GM12878 (cell line): ENCODE measurements at regions not wholly inside any gene's neighbourhood (a gene's known extent, or its start where the extent isn't known, plus 50 kb on each side); places are given as distances from the start of the nearest gene placed in this dataset.

ENCODE experiments used
- ATAC-seq: fragments of 200-7000 bp; cut with Tn5 transposase; 3 replicates; pipeline ENCODE4 v1.9.1; 2020; ENCODE audit warnings: mild to moderate bottlenecking, moderate library complexity
- BruUV-seq: library from RNA; stranded (reverse); fragments of 400-500 nt; replicated peaks from 2 replicates; lab custom pipeline; 2021; lab: Mats Ljungman, UMichigan
- CTCF ChIA-PET: fragments of 300-600 bp; sonication (Branson Sonifier 250); formaldehyde crosslinking; extraction: SDS; loops from one replicate; lab custom pipeline; 2021; ENCODE audit warnings: inconsistent platforms; lab: Yijun Ruan, JAX
- POLR2A ChIA-PET: fragments of 350-600 bp; formaldehyde crosslinking; extraction: SDS; loops from one replicate; lab custom pipeline; 2021; ENCODE audit warnings: inconsistent platforms; lab: Charles Lee
- RAD21 ChIA-PET: fragments of 300-600 bp; sonication (Branson Sonifier 250); formaldehyde crosslinking; loops from one replicate; lab custom pipeline; 2023; ENCODE audit warnings: antibody characterized with exemption; ENCODE audit not compliant: unreplicated experiment; lab: Charles Lee
- SMC1A ChIA-PET: fragments of 300-600 bp; sonication (Branson Sonifier 250); formaldehyde crosslinking; loops from one replicate; lab custom pipeline; 2023; ENCODE audit not compliant: unreplicated experiment, uncharacterized antibody; lab: Charles Lee
- DNase-seq: peaks from one replicate; pipeline ENCODE4 v3.0.0-alpha.2; 2011; ENCODE audit warnings: low read depth, low spot score
- FAIRE-seq: peaks from 3 replicates; lab custom pipeline; 2011; peaks lifted over from hg19 to GRCh38; lab: Jason Lieb, UNC
- H2AFZ ChIP-seq: 2 replicates; pipeline ENCODE4 v1.6.0; 2011; ENCODE audit warnings: low read depth, low read length, control low read depth; ENCODE audit not compliant: control insufficient read depth
- H3K27ac ChIP-seq: 2 replicates; pipeline ENCODE4 v1.5.1; 2011; ENCODE audit warnings: control low read depth; ENCODE audit not compliant: control insufficient read depth, insufficient read depth
- H3K27me3 ChIP-seq, 2 experiments: replicated peaks in 1 of 2; 2 replicates each; pipeline versions ENCODE4 v1.6.0 to v1.6.1; 2011; ENCODE audit warnings: low read length in 1 of 2; ENCODE audit not compliant: control insufficient read depth in 2 of 2, insufficient read depth in 2 of 2
- H3K36me3 ChIP-seq, 2 experiments: 2 replicates each; pipeline ENCODE4 v1.5.1; 2011; ENCODE audit warnings: low read length in 1 of 2; ENCODE audit not compliant: control insufficient read depth in 2 of 2, insufficient read depth in 2 of 2
- H3K4me1 ChIP-seq: 2 replicates; pipeline ENCODE4 v1.6.1; 2011; ENCODE audit warnings: mild to moderate bottlenecking, low read length, moderate library complexity, mixed read lengths; ENCODE audit not compliant: control insufficient read depth, insufficient read depth
- H3K4me2 ChIP-seq: 2 replicates; pipeline ENCODE4 v1.6.0; 2011; ENCODE audit warnings: control low read depth; ENCODE audit not compliant: control insufficient read depth, insufficient read depth
- H3K4me3 ChIP-seq: fragments of 200-600 bp; sonication (generic); 2 replicates; pipeline ENCODE4 v1.5.1; 2016
- H3K79me2 ChIP-seq: 2 replicates; pipeline ENCODE4 v1.6.0; 2011; ENCODE audit warnings: low read length; ENCODE audit not compliant: control insufficient read depth, insufficient read depth
- H3K9ac ChIP-seq: 2 replicates; pipeline ENCODE4 v1.8.0; 2011; ENCODE audit warnings: low read length, control low read depth, mixed read lengths; ENCODE audit not compliant: control insufficient read depth, insufficient read depth
- H3K9me3 ChIP-seq: replicated peaks from 3 replicates; pipeline ENCODE4 v1.5.1; 2011; ENCODE audit warnings: mild to moderate bottlenecking, low read length; ENCODE audit not compliant: control insufficient read depth, insufficient read depth
- H4K20me1 ChIP-seq: 2 replicates; pipeline ENCODE4 v1.6.0; 2011; ENCODE audit not compliant: control insufficient read depth, insufficient read depth
- BHLHE40 ChIP-seq, 2 experiments: fragments of 450-650 bp in 1 of 2; IDR thresholded peaks; 2 replicates each; pipeline ENCODE4 v1.6.1; 2011 to 2017; ENCODE audit warnings: low read depth in 2 of 2, borderline replicate concordance in 1 of 2, improper control_type of control experiment in 1 of 2, low read length in 1 of 2, mild to moderate bottlenecking in 1 of 2
- BMI1 ChIP-seq: fragments of 450-650 bp; IDR thresholded peaks from 2 replicates; pipeline ENCODE4 v1.6.1; 2016; ENCODE audit warnings: mild to moderate bottlenecking, moderate library complexity, borderline replicate concordance
- CBX5 ChIP-seq: sonication (generic); IDR thresholded peaks from 2 replicates; pipeline ENCODE4 v1.6.1; 2016; ENCODE audit warnings: low read depth, moderate library complexity, mild to moderate bottlenecking, inconsistent platforms
- ESRRA ChIP-seq: IDR thresholded peaks from 2 replicates; pipeline ENCODE4 v1.6.1; 2012; ENCODE audit warnings: mild to moderate bottlenecking, low read length, improper control_type of control experiment
- FOXM1 ChIP-seq: IDR thresholded peaks from 2 replicates; pipeline ENCODE4 v1.6.1; 2012; ENCODE audit warnings: low read depth, mild to moderate bottlenecking, inconsistent platforms, low read length, moderate library complexity
- GABPA ChIP-seq: IDR thresholded peaks from 2 replicates; pipeline ENCODE4 v1.6.1; 2014; ENCODE audit warnings: antibody characterized with exemption, low read depth, mild to moderate bottlenecking, inconsistent platforms
- IKZF1 ChIP-seq: fragments of 450-650 bp; conservative IDR thresholded peaks from 2 replicates; pipeline ENCODE4 v1.6.1; 2017; ENCODE audit warnings: antibody characterized with exemption, mild to moderate bottlenecking
- NFYB ChIP-seq: IDR thresholded peaks from 2 replicates; pipeline ENCODE4 v1.6.1; 2011; ENCODE audit warnings: low read depth, mild to moderate bottlenecking, low read length, improper control_type of control experiment, moderate library complexity; ENCODE audit not compliant: insufficient read depth
- RB1 ChIP-seq: fragments of 450-650 bp; formaldehyde crosslinking; IDR thresholded peaks from 2 replicates; pipeline ENCODE4 v1.6.1; 2017; ENCODE audit warnings: mild to moderate bottlenecking, borderline replicate concordance
- RBBP5 ChIP-seq: fragments of 200-600 bp; sonication (generic); conservative IDR thresholded peaks from 2 replicates; pipeline ENCODE4 v1.6.1; 2016
- SMAD5 ChIP-seq: IDR thresholded peaks from 2 replicates; pipeline ENCODE4 v1.6.1; 2016; ENCODE audit warnings: antibody characterized with exemption, low read depth
- SMARCA5 ChIP-seq: fragments of 450-650 bp; IDR thresholded peaks from 2 replicates; pipeline ENCODE4 v1.6.1; 2017; ENCODE audit warnings: mild to moderate bottlenecking
- TCF7 ChIP-seq: IDR thresholded peaks from 2 replicates; pipeline ENCODE4 v1.6.1; 2014; ENCODE audit warnings: antibody characterized with exemption, borderline replicate concordance
- ZZZ3 ChIP-seq: IDR thresholded peaks from 2 replicates; pipeline ENCODE4 v1.6.1; 2011; ENCODE audit warnings: low read depth; ENCODE audit not compliant: control insufficient read depth, insufficient read length
- WGBS: methylation state at CpG from one replicate; pipeline ENCODE4 v1.1.6; 2016; ENCODE audit warnings: low lambda C conversion rate; ENCODE audit not compliant: insufficient replicate concordance, insufficient coverage; ENCODE audit errors: missing lambda C conversion rate; 5-methylcytosine and 5-hydroxymethylcytosine counted together
- in situ Hi-C: fragments of 300-500 bp; cut with MboI; formaldehyde crosslinking; loops from 9 replicates; pipeline ENCODE4 v1.14.3; 2018; ENCODE audit warnings: mixed read lengths
- intact Hi-C: fragments of 100-400 bp; cut with micrococcal nuclease; formaldehyde crosslinking; loops from one replicate; pipeline ENCODE4 v1.14.2; 2022; ENCODE audit not compliant: unreplicated experiment
- TF ChIP-seq, protein P1 (sequence below): IDR thresholded peaks from 2 replicates; pipeline ENCODE4 v1.6.1; 2012; ENCODE audit warnings: low read depth, low read length, improper control_type of control experiment

DNA sequence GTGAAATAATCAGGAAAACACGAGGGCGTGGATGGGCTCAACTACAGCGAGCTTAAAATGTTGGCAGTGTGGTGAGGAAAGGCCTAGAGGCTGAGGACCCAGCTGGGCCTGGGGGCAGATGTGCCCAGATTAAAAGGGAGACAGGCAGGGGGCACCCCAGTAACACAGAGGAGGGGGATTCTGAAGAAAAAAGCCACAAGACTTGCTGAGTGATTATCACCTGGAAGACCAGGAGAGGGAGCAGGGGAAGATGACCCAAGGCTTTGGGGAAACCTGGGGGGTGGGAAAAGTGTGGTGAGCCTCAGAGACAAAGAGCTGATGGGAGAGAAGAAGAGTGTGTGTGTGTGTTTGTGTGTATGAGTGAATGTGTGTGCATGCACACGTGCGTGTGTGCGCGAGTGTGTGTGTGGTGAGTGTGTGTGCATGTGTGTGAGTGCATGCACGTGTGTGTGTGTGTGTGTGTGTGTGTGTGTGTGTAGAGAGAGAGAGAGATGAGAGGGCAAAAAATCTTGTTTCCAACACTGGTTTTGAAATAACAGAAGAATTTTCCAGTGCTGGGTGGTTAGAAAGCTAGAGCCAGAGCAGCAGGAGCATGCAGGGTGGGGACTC, 500.5 kb downstream of the BUD13 start:
- no peak overlapping the region for H3K27ac ChIP-seq
- H3K9me3 ChIP-seq, result no peaks in the 10 kb centered on the region
- DNase-seq, result no peak
- ChIA-PET SMC1A (no interaction called here), POLR2A (interaction anchor here (0.6 kb wide), 1 partner anchor 698 kb away, joined by 3 read pairs; no protein-coding TSS in a partner anchor), RAD21 (no interaction called here), CTCF (interaction anchor here (1.8 kb wide), 1 partner anchor 938 kb away, joined by 6 read pairs; no protein-coding TSS in a partner anchor)
- in situ Hi-C loops, result no loop called here
- FAIRE-seq, result no peak
- H3K4me3 ChIP-seq, result no peak overlapping the region
- no peaks in the 10 kb centered on the region for H3K79me2 ChIP-seq
- no peaks in the 10 kb centered on the region for H3K36me3 ChIP-seq
- ATAC-seq, result no peak
- H4K20me1 ChIP-seq, result no peaks in the 10 kb centered on the region
- BruUV-seq, result no TSS peak
- no peak overlapping the region for H3K4me2 ChIP-seq
- no peak overlapping the region for H2AFZ ChIP-seq
- H3K4me1 ChIP-seq, result no peaks in the 10 kb centered on the region
- no peak overlapping the region for H3K9ac ChIP-seq
- no peak for TF ChIP-seq ZZZ3
- no peak for TF ChIP-seq BHLHE40 (IDR thresholded peaks at IDR 0.05; ENCODE audit: borderline replicate concordance in 1 of 2, low read depth in 2 of 2, low read length in 1 of 2)
- TF ChIP-seq, protein P1, sequence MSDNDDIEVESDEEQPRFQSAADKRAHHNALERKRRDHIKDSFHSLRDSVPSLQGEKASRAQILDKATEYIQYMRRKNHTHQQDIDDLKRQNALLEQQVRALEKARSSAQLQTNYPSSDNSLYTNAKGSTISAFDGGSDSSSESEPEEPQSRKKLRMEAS, result no peak
- TF ChIP-seq ESRRA, result no peak
- no peak for TF ChIP-seq SMARCA5
- TF ChIP-seq FOXM1, result no peak
- TF ChIP-seq SMAD5, result no peak
- TF ChIP-seq RB1, result no peak
- TF ChIP-seq TCF7, result no peak
- no peak for TF ChIP-seq RBBP5
- no peak for TF ChIP-seq CBX5
- TF ChIP-seq NFYB, result no peak
- TF ChIP-seq BMI1, result no peak
- no peak for TF ChIP-seq IKZF1
- TF ChIP-seq GABPA, result no peak
- H3K27me3 ChIP-seq, result no peaks in the 10 kb centered on the region; a peak in 1 of 4 replicates
- WGBS, result 2% methylated on average over 8 of the region's 8 CpGs
- intact Hi-C loops, result loop anchor here (10.0 kb wide), 2 partner anchors 397 to 747 kb away; no protein-coding TSS in a partner anchor
